HCT116 (cell line): ENCODE measurements at regions not wholly inside any gene's neighbourhood (a gene's known extent, or its start where the extent isn't known, plus 50 kb on each side); places are given as distances from the start of the nearest gene placed in this dataset.

Experiments
- ATAC-seq: fragments of 200-7000 bp; cut with Tn5 transposase; 2 replicates; pipeline ENCODE4 v1.9.1; 2020; ENCODE audit warnings: mild to moderate bottlenecking, moderate library complexity
- BruUV-seq: library from RNA; stranded (reverse); fragments of 400-500 nt; replicated peaks from 2 replicates; lab custom pipeline; 2021; lab: Mats Ljungman, UMichigan
- CTCF ChIA-PET: fragments of 300-600 bp; sonication (Branson Sonifier 250); formaldehyde crosslinking; loops from one replicate; lab custom pipeline; 2021; ENCODE audit warnings: antibody characterized with exemption; lab: Charles Lee
- POLR2A ChIA-PET: fragments of 300-600, 350-600 bp; sonication (Branson Sonifier 250); formaldehyde crosslinking; loops from one replicate; lab custom pipeline; 2021; ENCODE audit warnings: antibody characterized with exemption; lab: Charles Lee
- RAD21 ChIA-PET, 2 experiments: fragments of 300-600 bp; sonication (Branson Sonifier 250); formaldehyde crosslinking; loops; one replicate each; lab custom pipeline; 2023; ENCODE audit warnings: low total read pairs in 2 of 2; ENCODE audit not compliant: uncharacterized antibody in 2 of 2, unreplicated experiment in 2 of 2, low non-redundant PET in 1 of 2; lab: Charles Lee
- DNase-seq: peaks from one replicate; pipeline ENCODE4 v3.0.0-alpha.2; 2010; ENCODE audit warnings: low read depth, low spot score
- H2AFZ ChIP-seq: fragments of 200-600 bp; shearing (Covaris generic), sonication (generic); 2 replicates; pipeline ENCODE4 v1.6.1; 2017; ENCODE audit warnings: low read depth, mixed run types, mixed read lengths, antibody characterized with exemption, low read length; ENCODE audit not compliant: poor library complexity, severe bottlenecking
- H3K27ac ChIP-seq: 2 replicates; pipeline ENCODE4 v1.5.1; 2012; ENCODE audit warnings: low read depth, low read length
- H3K27me3 ChIP-seq: fragments of 200-600 bp; sonication (generic); 2 replicates; pipeline ENCODE4 v1.6.1; 2016; ENCODE audit warnings: mixed run types, low read length, mixed read lengths; ENCODE audit not compliant: insufficient read depth
- H3K36me3 ChIP-seq, 2 experiments: fragments of 200-500 bp in 1 of 2; fragments of 200-600 bp in 1 of 2; sonication (Bioruptor generic) in 1 of 2; sonication (generic) in 1 of 2; 2 replicates each; pipeline versions ENCODE4 v1.5.1 to v1.6.1; 2014 to 2016; ENCODE audit warnings: low read length in 2 of 2, inconsistent platforms in 1 of 2, mixed read lengths in 1 of 2, mixed run types in 1 of 2; ENCODE audit not compliant: insufficient read depth in 2 of 2, control insufficient read depth in 1 of 2
- H3K4me1 ChIP-seq, 2 experiments: fragments of 200-600 bp in 1 of 2; sonication (generic) in 1 of 2; 2 replicates each; pipeline versions ENCODE4 v1.5.1 to v1.6.1; 2012 to 2017; ENCODE audit warnings: low read length in 2 of 2, inconsistent platforms in 1 of 2, mild to moderate bottlenecking in 1 of 2, mixed read lengths in 1 of 2, mixed run types in 1 of 2, moderate library complexity in 1 of 2; ENCODE audit not compliant: insufficient read depth in 2 of 2, control insufficient read depth in 1 of 2
- H3K4me2 ChIP-seq: fragments of 200-600 bp; sonication (generic); 2 replicates; pipeline ENCODE4 v1.6.1; 2017; ENCODE audit warnings: mixed run types, low read length, mixed read lengths
- H3K4me3 ChIP-seq, 2 experiments: fragments of 200-600 bp in 1 of 2; sonication (generic) in 1 of 2; replicated peaks in 1 of 2; 2 replicates each; pipeline ENCODE4 v1.5.1; 2011 to 2016; ENCODE audit warnings: low read length in 2 of 2, control low read depth in 1 of 2, low read depth in 1 of 2, mild to moderate bottlenecking in 1 of 2, mixed read lengths in 1 of 2, mixed run types in 1 of 2
- H3K79me2 ChIP-seq: fragments of 200-600 bp; sonication (generic); 2 replicates; pipeline ENCODE4 v1.6.1; 2017; ENCODE audit warnings: mild to moderate bottlenecking, mixed run types, low read length, moderate library complexity, mixed read lengths; ENCODE audit not compliant: insufficient read depth
- H3K9ac ChIP-seq: fragments of 200-600 bp; sonication (generic); 2 replicates; pipeline ENCODE4 v1.6.1; 2016; ENCODE audit warnings: low read length, mixed read lengths
- H3K9me2 ChIP-seq: fragments of 200-600 bp; sonication (generic), shearing (Covaris generic); 2 replicates; pipeline ENCODE4 v1.6.1; 2017; ENCODE audit warnings: mixed run types, mild to moderate bottlenecking, moderate library complexity; ENCODE audit not compliant: insufficient read depth
- H3K9me3 ChIP-seq, 2 experiments: fragments of 200-500 bp in 1 of 2; fragments of 200-600 bp in 1 of 2; sonication (Bioruptor generic) in 1 of 2; sonication (generic) in 1 of 2; 2 replicates each; pipeline ENCODE4 v1.6.1; 2014 to 2017; ENCODE audit warnings: low read length in 2 of 2, mixed read lengths in 2 of 2, inconsistent platforms in 1 of 2, low read depth in 1 of 2, mild to moderate bottlenecking in 1 of 2, mixed run types in 1 of 2, moderate library complexity in 1 of 2; ENCODE audit not compliant: control insufficient read depth in 1 of 2, insufficient read depth in 1 of 2
- H4K20me1 ChIP-seq: fragments of 200-600 bp; sonication (generic), shearing (Covaris generic); 2 replicates; pipeline ENCODE4 v1.6.1; 2017; ENCODE audit warnings: mixed run types, mild to moderate bottlenecking, moderate library complexity; ENCODE audit not compliant: insufficient read depth
- ATF3 ChIP-seq: IDR thresholded peaks from 2 replicates; pipeline ENCODE4 v1.6.1; 2012
- CBX3 ChIP-seq: IDR thresholded peaks from 2 replicates; pipeline ENCODE4 v1.6.1; 2012; ENCODE audit warnings: low read depth
- CEBPB ChIP-seq: IDR thresholded peaks from 2 replicates; pipeline ENCODE4 v1.6.1; 2012; ENCODE audit warnings: low read depth
- EZH2phosphoT487 ChIP-seq: fragments of 200-600 bp; IDR thresholded peaks from 2 replicates; pipeline ENCODE4 v1.6.1; 2018; ENCODE audit warnings: antibody characterized with exemption, borderline replicate concordance
- FOSL1 ChIP-seq: IDR thresholded peaks from 2 replicates; pipeline ENCODE4 v1.6.1; 2012; ENCODE audit warnings: low read depth
- REST ChIP-seq: IDR thresholded peaks from 2 replicates; pipeline ENCODE4 v1.6.1; 2012; ENCODE audit warnings: low read depth
- SIN3A ChIP-seq: IDR thresholded peaks from 2 replicates; pipeline ENCODE4 v1.6.1; 2012; ENCODE audit warnings: low read depth
- SP1 ChIP-seq: IDR thresholded peaks from 2 replicates; pipeline ENCODE4 v1.6.1; 2012; ENCODE audit warnings: low read depth
- ZBTB33 ChIP-seq: IDR thresholded peaks from 2 replicates; pipeline ENCODE4 v1.6.1; 2011; ENCODE audit warnings: mild to moderate bottlenecking, low read length, moderate library complexity; ENCODE audit not compliant: insufficient replicate concordance; ENCODE audit errors: extremely low read depth
- intact Hi-C: fragments of 100-400 bp; cut with micrococcal nuclease; formaldehyde crosslinking; loops from 2 replicates; pipeline ENCODE4 v1.10.0; 2022

- no peaks in the 10 kb centered on the region for H3K79me2 ChIP-seq
- no peak for ATAC-seq
- no TSS peak for BruUV-seq
- POLR2A ChIA-PET, result no interaction called here
- no peaks in the 10 kb centered on the region for H3K4me1 ChIP-seq
- CTCF ChIA-PET, result no interaction called here
- no peak overlapping the region for H3K9ac ChIP-seq
- RAD21 ChIA-PET, result no interaction called here
- no peaks in the 10 kb centered on the region for H3K9me2 ChIP-seq
- no peak overlapping the region for H3K4me3 ChIP-seq
- peaks cover 0 to 13% of the 10 kb centered on the region in 2 experiments; a peak in 2 of 4 replicates for H3K9me3 ChIP-seq
- no peaks in the 10 kb centered on the region for H3K36me3 ChIP-seq
- no peaks in the 10 kb centered on the region for H3K27me3 ChIP-seq
- TF ChIP-seq ATF3 (no peak), CBX3 (no peak), CEBPB (no peak), SP1 (no peak), FOSL1 (no peak), REST (no peak), ZBTB33 (no peak), EZH2phosphoT487 (no peak), SIN3A (no peak)
- H4K20me1 ChIP-seq, result no peaks in the 10 kb centered on the region
- no peak for DNase-seq
- no peak overlapping the region for H2AFZ ChIP-seq
- H3K4me2 ChIP-seq, result no peak overlapping the region
- intact Hi-C loops, result no loop called here
- no peak overlapping the region for H3K27ac ChIP-seq
Measured at GRCh38 chr6:92315312-92315711, 1104.0 kb downstream of the EPHA7 start.
